Suprapubic skin (tissue), 4 donors: ENCODE measurements at regions not wholly inside any gene's neighbourhood (a gene's known extent, or its start where the extent isn't known, plus 50 kb on each side); places are given as distances from the start of the nearest gene placed in this dataset.

Experiments used
- DNase-seq, 2 donors: peaks; one replicate each; pipeline ENCODE4 v3.0.0-alpha.2; 2019; ENCODE audit warnings: low spot score in 2 of 2
- H3K27ac ChIP-seq: fragments of 200-600 bp; sonication (generic); one replicate; pipeline ENCODE4 v1.5.1; 2019
- H3K27me3 ChIP-seq: fragments of 200-600 bp; sonication (generic); one replicate; pipeline ENCODE4 v1.5.1; 2019
- H3K36me3 ChIP-seq: fragments of 200-600 bp; sonication (generic); one replicate; pipeline ENCODE4 v1.5.1; 2019
- H3K4me1 ChIP-seq: fragments of 200-600 bp; sonication (generic); one replicate; pipeline ENCODE4 v1.5.1; 2019
- H3K4me3 ChIP-seq: fragments of 200-600 bp; sonication (generic); one replicate; pipeline ENCODE4 v1.5.1; 2019; ENCODE audit warnings: mild to moderate bottlenecking
- H3K9me3 ChIP-seq: fragments of 200-600 bp; sonication (generic); one replicate; pipeline ENCODE4 v1.5.1; 2019
- EP300 ChIP-seq: sonication (generic); formaldehyde crosslinking; IDR thresholded peaks from one replicate; pipeline ENCODE4 v1.6.1; 2017; ENCODE audit warnings: antibody characterized with exemption
- POLR2A ChIP-seq, 2 donors: fragments of 450-650 bp; IDR thresholded peaks; one replicate each; pipeline ENCODE4 v1.6.1; 2017; ENCODE audit warnings: antibody characterized with exemption in 2 of 2, mild to moderate bottlenecking in 2 of 2, moderate library complexity in 2 of 2
- POLR2AphosphoS5 ChIP-seq, 3 donors: sonication (generic); formaldehyde crosslinking; IDR thresholded peaks; one replicate each; pipeline ENCODE4 v1.6.1; 2017; ENCODE audit warnings: antibody characterized with exemption in 3 of 3
- WGBS: methylation state at CpG from one replicate; pipeline ENCODE4 v1.1.5; 2018; 5-methylcytosine and 5-hydroxymethylcytosine counted together
- TF ChIP-seq, protein P1 (sequence below), 2 donors: fragments of 200-600 bp in 1 of 2; fragments of 450-650 bp in 1 of 2; sonication (generic) in 1 of 2; IDR thresholded peaks; one replicate each; pipeline ENCODE4 v1.5.1; 2016 to 2019; ENCODE audit warnings: antibody characterized with exemption in 2 of 2, mild to moderate bottlenecking in 1 of 2, moderate library complexity in 1 of 2

DNA sequence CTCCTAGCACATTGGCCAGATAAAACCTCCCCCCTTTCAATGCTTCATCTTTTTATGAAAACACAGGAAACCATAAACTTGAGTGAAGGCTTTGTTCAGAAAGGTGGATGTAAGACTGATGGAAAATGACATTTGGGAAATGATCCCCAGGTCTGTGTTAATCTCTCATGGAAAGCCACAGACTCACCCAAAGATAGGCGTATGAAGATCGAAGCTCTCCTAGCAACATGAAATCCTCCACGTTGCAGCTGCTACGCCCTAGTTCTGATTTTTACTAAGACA lies 63.4 kb upstream of the PTGR2 start:
- TF ChIP-seq, protein P1, sequence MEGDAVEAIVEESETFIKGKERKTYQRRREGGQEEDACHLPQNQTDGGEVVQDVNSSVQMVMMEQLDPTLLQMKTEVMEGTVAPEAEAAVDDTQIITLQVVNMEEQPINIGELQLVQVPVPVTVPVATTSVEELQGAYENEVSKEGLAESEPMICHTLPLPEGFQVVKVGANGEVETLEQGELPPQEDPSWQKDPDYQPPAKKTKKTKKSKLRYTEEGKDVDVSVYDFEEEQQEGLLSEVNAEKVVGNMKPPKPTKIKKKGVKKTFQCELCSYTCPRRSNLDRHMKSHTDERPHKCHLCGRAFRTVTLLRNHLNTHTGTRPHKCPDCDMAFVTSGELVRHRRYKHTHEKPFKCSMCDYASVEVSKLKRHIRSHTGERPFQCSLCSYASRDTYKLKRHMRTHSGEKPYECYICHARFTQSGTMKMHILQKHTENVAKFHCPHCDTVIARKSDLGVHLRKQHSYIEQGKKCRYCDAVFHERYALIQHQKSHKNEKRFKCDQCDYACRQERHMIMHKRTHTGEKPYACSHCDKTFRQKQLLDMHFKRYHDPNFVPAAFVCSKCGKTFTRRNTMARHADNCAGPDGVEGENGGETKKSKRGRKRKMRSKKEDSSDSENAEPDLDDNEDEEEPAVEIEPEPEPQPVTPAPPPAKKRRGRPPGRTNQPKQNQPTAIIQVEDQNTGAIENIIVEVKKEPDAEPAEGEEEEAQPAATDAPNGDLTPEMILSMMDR (IDR thresholded peaks at IDR 0.05), result no peak
- TF ChIP-seq EP300 (no peak), POLR2A (IDR thresholded peaks at IDR 0.05) (no peak), POLR2AphosphoS5 (IDR thresholded peaks at IDR 0.05) (no peak)
- DNase-seq, result no peak
- Histone ChIP-seq H3K27me3 (no peaks in the 10 kb centered on the region), H3K4me1 (peaks cover 68% of the 10 kb centered on the region), H3K4me3 (peak overlapping the region; percentile 88), H3K9me3 (no peaks in the 10 kb centered on the region), H3K36me3 (no peaks in the 10 kb centered on the region), H3K27ac (peak overlapping the region; percentile 99)
- 48% methylated on average over 4 of the region's 4 CpGs for WGBS

DNA sequence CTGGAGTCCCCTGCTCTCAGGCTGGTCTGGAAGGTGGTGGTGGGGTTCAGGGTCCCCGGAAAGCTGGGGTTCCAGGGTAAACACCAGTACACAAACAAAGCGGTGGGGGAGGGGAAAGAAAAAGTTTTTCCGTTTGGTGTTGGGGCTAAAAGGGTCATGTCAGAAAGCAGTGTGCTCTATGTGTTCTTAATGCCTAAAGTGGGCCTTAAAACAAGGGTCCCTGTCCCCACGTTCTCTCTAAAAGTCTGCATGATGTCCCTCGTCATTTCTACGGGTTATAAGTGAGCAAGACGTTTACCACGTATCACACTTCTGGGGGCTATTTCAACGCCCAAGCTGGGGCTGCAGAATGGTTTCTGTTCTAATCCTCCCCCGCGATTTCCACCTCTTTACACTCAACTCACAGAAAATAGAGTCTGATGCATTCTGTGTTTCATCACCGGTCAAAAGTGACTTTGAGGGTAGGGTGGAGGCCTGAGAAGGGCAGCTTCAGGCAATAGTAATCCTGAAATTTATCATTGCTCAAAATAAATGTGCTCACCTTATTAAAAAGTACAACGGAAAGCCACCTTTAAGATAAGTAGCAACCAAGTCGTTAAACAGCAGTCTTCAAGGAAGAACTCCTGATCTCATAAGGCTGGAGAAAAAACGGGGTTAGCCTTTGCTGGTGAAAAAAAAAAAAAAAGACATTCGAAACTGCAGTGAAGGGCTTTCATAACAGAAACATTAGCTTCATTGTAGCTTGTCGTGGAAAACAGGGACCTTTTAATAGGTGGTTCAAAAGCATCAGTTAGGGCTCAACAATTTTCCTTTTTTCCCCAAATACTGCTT lies 63.9 kb upstream of the PTGR2 start:
- Histone ChIP-seq H3K4me1 (peaks cover 74% of the 10 kb centered on the region), H3K27me3 (no peaks in the 10 kb centered on the region), H3K9me3 (no peaks in the 10 kb centered on the region), H3K27ac (peak overlapping the region; percentile 99), H3K4me3 (peak overlapping the region; percentile 88), H3K36me3 (no peaks in the 10 kb centered on the region)
- no peak for DNase-seq
- WGBS, result under 1% methylated on average over 17 of the region's 17 CpGs
- TF ChIP-seq, protein P1 (IDR thresholded peaks at IDR 0.05), result no peak
- no peak for TF ChIP-seq POLR2A (IDR thresholded peaks at IDR 0.05)
- no peak for TF ChIP-seq EP300
- no peak for TF ChIP-seq POLR2AphosphoS5 (IDR thresholded peaks at IDR 0.05)

DNA sequence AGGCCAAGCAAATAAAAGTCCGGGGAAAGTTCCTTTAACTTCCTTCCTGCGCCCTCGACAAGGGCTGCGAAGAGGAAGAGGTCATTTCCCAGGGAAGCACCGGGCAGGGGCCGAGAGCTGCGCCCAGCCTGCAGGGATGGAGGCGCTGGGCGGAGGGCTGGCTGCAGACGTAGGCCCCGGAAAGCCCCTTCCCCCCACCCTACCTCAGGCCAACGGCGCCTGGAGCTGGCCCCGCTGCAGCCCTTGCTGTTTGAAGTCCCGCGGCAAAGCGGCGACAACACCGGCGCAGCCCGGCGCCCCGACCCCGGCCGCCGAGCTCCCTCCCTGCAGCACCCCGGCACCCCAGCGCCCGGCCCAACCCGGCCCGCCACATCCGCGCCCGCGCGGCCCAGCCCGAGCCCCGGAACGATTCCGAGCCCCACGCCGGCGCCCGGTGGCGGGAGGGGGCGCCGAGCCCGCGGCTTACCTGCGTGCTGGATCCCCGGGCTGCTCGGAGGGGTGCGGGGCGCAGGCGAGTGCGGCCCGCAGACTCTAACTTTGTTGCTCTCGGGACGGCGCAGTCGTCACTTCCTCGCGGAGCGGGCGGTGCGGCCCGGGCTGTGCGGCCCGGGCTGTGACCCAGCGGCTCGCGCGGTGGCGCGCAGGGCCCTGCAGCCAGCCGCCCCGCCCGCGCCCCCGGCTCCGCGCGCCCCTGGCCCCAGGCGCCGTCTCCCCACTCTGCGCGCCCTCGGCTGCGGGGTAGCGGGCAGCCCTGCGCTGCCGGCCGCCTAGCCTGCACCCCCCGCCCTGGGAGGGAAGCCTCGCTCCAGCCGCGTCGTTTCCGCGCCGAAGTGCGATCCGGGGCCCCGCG lies 64.8 kb upstream of the PTGR2 start:
- WGBS, result 0% methylated on average over 9 of the region's 105 CpGs
- Histone ChIP-seq H3K4me3 (peak overlapping the region; percentile 88), H3K9me3 (no peaks in the 10 kb centered on the region), H3K27ac (peak overlapping the region; percentile 99), H3K36me3 (no peaks in the 10 kb centered on the region), H3K27me3 (no peaks in the 10 kb centered on the region), H3K4me1 (peaks cover 77% of the 10 kb centered on the region)
- DNase-seq, result no peak
- no peak for TF ChIP-seq EP300
- peak in 1 of 3 donors; percentile 62 for TF ChIP-seq POLR2AphosphoS5 (IDR thresholded peaks at IDR 0.05)
- peak in 1 of 2 donors; percentile 66 for TF ChIP-seq POLR2A (IDR thresholded peaks at IDR 0.05)

DNA sequence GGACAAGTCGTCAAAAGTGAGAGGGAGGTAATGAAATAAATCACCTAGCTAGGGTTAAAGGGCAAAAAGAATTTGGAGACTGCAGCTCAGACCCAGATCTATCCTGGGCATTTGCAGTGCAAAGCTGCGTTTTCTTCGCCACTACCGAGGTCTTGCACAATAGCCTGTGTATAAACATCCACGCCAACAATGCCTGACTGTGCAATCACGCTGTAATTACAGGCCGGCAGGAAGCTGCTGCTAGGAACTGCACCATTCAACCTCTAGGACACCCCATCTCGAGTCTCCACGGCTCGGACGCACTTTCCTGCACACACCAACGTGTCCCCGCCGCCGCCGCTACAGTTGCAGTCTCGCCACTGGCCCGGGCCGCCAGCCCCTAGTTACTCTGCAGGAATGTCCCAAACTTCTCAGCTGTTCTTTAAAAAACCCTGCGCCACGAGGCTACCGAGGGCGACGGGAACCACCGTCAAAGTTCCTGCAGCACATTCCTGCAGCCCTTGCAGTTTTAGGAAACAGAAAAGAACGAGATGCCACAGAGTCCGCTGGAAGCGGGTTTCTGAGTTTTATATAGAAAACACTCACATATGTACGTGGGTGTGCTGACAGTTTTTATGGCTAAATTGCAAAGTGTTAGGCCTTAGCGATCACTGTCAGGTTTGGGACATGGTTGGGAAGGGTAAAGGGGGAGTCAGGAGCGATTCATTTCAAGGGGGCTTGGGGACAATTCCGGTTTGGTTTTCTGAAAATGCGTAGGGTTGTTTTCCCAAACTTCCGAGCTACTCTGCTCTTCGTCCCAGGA lies 65.6 kb upstream of the PTGR2 start:
- Histone ChIP-seq H3K27ac (peak overlapping the region; percentile 99), H3K4me1 (peaks cover 74% of the 10 kb centered on the region), H3K4me3 (peak overlapping the region; percentile 88), H3K27me3 (no peaks in the 10 kb centered on the region), H3K36me3 (no peaks in the 10 kb centered on the region), H3K9me3 (no peaks in the 10 kb centered on the region)
- TF ChIP-seq, protein P1 (IDR thresholded peaks at IDR 0.05), result peak; percentile 34 to 40
- no peak for TF ChIP-seq EP300
- TF ChIP-seq POLR2AphosphoS5 (IDR thresholded peaks at IDR 0.05), result peak; percentile 18 to 90 (median 88)
- TF ChIP-seq POLR2A (IDR thresholded peaks at IDR 0.05), result peak; percentile 68 to 80
- WGBS, result 0% methylated on average over 17 of the region's 35 CpGs
- DNase-seq, result peak; percentile 92 to 93

DNA sequence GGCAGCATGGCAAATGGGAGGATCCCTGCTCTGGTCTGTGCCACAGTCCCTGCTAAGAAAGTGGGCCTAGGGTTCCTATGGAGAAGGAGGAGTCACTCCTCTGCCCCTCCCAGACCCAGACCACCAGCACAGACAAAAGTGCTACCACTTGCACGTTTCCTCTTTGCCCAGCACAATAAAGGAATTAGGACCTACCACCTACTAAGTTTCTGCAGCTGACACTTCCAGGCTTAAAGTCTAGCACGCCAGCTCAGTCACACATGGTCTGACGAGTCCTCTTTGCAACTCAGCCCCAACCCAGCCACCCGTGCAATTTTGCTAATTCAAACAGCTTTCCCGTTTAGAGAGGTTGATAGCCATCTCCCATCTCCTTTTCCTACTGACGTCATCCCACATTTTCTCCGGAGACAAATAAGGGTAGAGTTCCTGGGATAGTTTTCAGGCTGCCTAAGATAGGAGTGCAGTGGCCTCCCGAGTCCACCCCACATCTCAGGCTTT lies 66.2 kb upstream of the PTGR2 start:
- peak overlapping the region; percentile 99 for H3K27ac ChIP-seq
- H3K9me3 ChIP-seq, result no peaks in the 10 kb centered on the region
- H3K27me3 ChIP-seq, result no peaks in the 10 kb centered on the region
- H3K4me1 ChIP-seq, result peaks cover 68% of the 10 kb centered on the region
- under 1% methylated on average over 8 of the region's 8 CpGs for WGBS
- peak overlapping the region; percentile 88 for H3K4me3 ChIP-seq
- DNase-seq, result no peak
- TF ChIP-seq, protein P1 (IDR thresholded peaks at IDR 0.05), result no peak
- TF ChIP-seq POLR2AphosphoS5 (IDR thresholded peaks at IDR 0.05) (no peak), EP300 (no peak), POLR2A (IDR thresholded peaks at IDR 0.05) (no peak)
- no peaks in the 10 kb centered on the region for H3K36me3 ChIP-seq
